ENCODE measurements at regions not wholly inside any gene's neighbourhood (a gene's known extent, or its start where the extent isn't known, plus 50 kb on each side); places are given as distances from the start of the nearest gene placed in this dataset.

DNA sequence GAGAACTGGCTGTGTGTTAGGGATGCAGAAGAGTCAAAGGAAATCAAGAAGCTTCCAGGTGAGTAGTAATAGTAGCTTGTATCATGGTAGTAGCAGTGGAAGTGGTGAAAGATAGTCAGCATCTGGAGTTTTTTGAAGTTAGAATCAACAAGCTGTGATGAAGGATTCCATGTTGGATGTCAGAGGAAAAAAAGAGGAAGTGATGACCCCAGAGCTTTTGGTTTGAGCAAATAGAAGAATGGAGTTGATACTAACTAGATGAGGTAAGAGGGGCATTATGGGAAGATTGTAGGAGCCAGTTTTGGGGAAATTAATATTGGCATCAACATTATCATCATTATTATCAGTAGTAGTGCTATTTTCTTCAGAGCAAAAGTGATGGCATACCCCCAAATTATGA is 542.2 kb downstream of the XIRP2 start:
- no peaks in the 10 kb centered on the region for H3K4me1 ChIP-seq (ENCODE audit: control insufficient read depth, insufficient read depth, low read length)
- ATAC-seq, result no peak
- intact Hi-C loops (cut with micrococcal nuclease; ENCODE audit: unreplicated experiment) (no loop called here), in situ Hi-C loops (cut with HindIII; ENCODE audit: low pct_unique_long_range_greater_than_20kb, low sequenced_read_pairs) (no loop called here)
- BruUV-seq (replicated peaks), result no TSS peak
- ChIA-PET CTCF (no interaction called here), POLR2A (no interaction called here)
- no peaks in the 10 kb centered on the region for H3K9me3 ChIP-seq (ENCODE audit: control insufficient read depth, insufficient read depth, low read depth, low read length)
- H3K27me3 ChIP-seq (ENCODE audit: control insufficient read depth, insufficient read depth, low read length), result no peaks in the 10 kb centered on the region
- TF ChIP-seq SIN3A (IDR thresholded peaks at IDR 0.05; ENCODE audit: borderline replicate concordance, insufficient read depth, low read depth, low read length), result no peak
- H3K36me3 ChIP-seq (ENCODE audit: control insufficient read depth, insufficient read depth, low read length), result no peaks in the 10 kb centered on the region
- DNase-seq (ENCODE audit: low read depth, low spot score), result no peak
- H3K27ac ChIP-seq (ENCODE audit: low read length), result no peak overlapping the region
- no peak overlapping the region for H3K4me3 ChIP-seq (ENCODE audit: low read depth in 2 of 2, low read length in 2 of 2)

DNA sequence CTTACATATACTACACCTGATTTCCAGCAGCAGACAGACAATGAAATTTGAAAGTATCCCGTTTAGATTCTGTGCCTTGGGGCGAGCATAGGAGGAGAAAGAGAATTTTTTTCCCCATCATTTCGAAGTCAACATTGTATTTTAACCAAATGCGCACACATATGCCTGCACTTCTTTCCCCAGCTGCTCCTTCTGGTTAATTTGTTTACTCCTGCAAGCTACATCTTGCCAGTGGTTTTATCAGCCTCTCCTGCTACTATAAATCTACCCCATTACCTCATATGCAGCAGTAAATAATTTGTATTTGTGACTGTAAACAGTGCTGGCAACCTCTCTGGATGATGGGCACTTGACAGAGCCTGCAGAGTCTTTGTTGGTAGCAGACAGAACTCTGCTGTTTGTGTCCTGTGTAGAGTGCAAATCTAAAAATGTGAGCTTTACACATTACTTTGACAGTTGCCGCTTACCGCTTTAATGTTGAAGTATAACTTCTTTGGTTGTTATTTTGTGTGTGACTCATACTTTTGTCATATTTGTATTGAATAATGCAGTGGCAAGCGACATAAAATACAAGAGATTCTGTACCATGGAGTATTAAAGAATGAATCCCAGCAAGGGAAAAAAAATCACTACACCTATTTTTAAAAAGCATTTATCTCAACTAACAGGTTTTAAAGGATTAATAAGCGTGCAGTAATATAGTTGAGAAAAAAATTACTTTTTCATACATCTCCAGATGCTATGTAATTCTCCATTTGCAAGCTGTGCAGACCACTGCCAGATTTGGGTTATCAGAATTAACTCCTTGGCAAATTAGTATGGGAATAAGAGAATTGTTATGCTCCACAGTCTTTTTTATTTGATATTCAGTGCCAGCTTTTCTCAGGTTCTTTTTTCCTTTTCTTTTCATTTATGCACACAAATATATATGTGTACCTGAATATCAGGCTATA is 536.8 kb downstream of the XIRP2 start:
- POLR2A ChIA-PET, result no interaction called here
- in situ Hi-C loops (cut with HindIII; ENCODE audit: low pct_unique_long_range_greater_than_20kb, low sequenced_read_pairs), result no loop called here

More for the DNA sequence above, 536.8 kb downstream of the XIRP2 start:
- H3K27ac ChIP-seq (ENCODE audit: low read length), result no peak overlapping the region
- H3K36me3 ChIP-seq (ENCODE audit: control insufficient read depth, insufficient read depth, low read length), result no peaks in the 10 kb centered on the region
- TF ChIP-seq POLR2AphosphoS5 (IDR thresholded peaks at IDR 0.05; ENCODE audit: low read depth, low read length) (no peak), TCF7L2 (IDR thresholded peaks at IDR 0.05; ENCODE audit: low read depth, low read length) (no peak), SIN3A (IDR thresholded peaks at IDR 0.05; ENCODE audit: borderline replicate concordance, insufficient read depth, low read depth, low read length) (no peak)
- TF ChIP-seq, protein P1, sequence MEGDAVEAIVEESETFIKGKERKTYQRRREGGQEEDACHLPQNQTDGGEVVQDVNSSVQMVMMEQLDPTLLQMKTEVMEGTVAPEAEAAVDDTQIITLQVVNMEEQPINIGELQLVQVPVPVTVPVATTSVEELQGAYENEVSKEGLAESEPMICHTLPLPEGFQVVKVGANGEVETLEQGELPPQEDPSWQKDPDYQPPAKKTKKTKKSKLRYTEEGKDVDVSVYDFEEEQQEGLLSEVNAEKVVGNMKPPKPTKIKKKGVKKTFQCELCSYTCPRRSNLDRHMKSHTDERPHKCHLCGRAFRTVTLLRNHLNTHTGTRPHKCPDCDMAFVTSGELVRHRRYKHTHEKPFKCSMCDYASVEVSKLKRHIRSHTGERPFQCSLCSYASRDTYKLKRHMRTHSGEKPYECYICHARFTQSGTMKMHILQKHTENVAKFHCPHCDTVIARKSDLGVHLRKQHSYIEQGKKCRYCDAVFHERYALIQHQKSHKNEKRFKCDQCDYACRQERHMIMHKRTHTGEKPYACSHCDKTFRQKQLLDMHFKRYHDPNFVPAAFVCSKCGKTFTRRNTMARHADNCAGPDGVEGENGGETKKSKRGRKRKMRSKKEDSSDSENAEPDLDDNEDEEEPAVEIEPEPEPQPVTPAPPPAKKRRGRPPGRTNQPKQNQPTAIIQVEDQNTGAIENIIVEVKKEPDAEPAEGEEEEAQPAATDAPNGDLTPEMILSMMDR (IDR thresholded peaks at IDR 0.05), result no peak
- TF ChIP-seq, protein P2, sequence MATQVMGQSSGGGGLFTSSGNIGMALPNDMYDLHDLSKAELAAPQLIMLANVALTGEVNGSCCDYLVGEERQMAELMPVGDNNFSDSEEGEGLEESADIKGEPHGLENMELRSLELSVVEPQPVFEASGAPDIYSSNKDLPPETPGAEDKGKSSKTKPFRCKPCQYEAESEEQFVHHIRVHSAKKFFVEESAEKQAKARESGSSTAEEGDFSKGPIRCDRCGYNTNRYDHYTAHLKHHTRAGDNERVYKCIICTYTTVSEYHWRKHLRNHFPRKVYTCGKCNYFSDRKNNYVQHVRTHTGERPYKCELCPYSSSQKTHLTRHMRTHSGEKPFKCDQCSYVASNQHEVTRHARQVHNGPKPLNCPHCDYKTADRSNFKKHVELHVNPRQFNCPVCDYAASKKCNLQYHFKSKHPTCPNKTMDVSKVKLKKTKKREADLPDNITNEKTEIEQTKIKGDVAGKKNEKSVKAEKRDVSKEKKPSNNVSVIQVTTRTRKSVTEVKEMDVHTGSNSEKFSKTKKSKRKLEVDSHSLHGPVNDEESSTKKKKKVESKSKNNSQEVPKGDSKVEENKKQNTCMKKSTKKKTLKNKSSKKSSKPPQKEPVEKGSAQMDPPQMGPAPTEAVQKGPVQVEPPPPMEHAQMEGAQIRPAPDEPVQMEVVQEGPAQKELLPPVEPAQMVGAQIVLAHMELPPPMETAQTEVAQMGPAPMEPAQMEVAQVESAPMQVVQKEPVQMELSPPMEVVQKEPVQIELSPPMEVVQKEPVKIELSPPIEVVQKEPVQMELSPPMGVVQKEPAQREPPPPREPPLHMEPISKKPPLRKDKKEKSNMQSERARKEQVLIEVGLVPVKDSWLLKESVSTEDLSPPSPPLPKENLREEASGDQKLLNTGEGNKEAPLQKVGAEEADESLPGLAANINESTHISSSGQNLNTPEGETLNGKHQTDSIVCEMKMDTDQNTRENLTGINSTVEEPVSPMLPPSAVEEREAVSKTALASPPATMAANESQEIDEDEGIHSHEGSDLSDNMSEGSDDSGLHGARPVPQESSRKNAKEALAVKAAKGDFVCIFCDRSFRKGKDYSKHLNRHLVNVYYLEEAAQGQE (IDR thresholded peaks at IDR 0.05; ENCODE audit: insufficient read depth in 1 of 2, low read depth in 2 of 2, low read length in 1 of 2), result no peak
- no TSS peak for BruUV-seq (replicated peaks)
- intact Hi-C loops (cut with micrococcal nuclease; ENCODE audit: unreplicated experiment), result no loop called here
- H3K9me3 ChIP-seq (ENCODE audit: control insufficient read depth, insufficient read depth, low read depth, low read length), result no peaks in the 10 kb centered on the region
- CTCF ChIA-PET, result no interaction called here
- H3K27me3 ChIP-seq (ENCODE audit: control insufficient read depth, insufficient read depth, low read length), result no peaks in the 10 kb centered on the region
- DNase-seq (ENCODE audit: low read depth, low spot score) (peak; percentile 17), ATAC-seq (no peak)
- H3K4me1 ChIP-seq (ENCODE audit: control insufficient read depth, insufficient read depth, low read length), result no peaks in the 10 kb centered on the region
- no peak overlapping the region for H3K4me3 ChIP-seq (ENCODE audit: low read depth in 2 of 2, low read length in 2 of 2)
